Stimulated activated CD8-positive, alpha-beta memory T cell treated with anti-CD3 and anti-CD28 coated beads, Interleukin-15, amount 100 ng/mL, for 4 hours (primary cell): ENCODE measurements at regions not wholly inside any gene's neighbourhood (a gene's known extent, or its start where the extent isn't known, plus 50 kb on each side); places are given as distances from the start of the nearest gene placed in this dataset.
A peak's percentile ranks its signal among the peaks of the same experiment; 100 is the strongest.

Source experiments
- DNase-seq, 2 donors: peaks; one replicate each; pipeline ENCODE4 v3.0.0-alpha.2; 2020; ENCODE audit warnings: low read depth in 2 of 2

- no peak for DNase-seq
These were observed 228.2 kb upstream of the SFSWAP start for GRCh38 chr12:131482686-131483085.

DNA sequence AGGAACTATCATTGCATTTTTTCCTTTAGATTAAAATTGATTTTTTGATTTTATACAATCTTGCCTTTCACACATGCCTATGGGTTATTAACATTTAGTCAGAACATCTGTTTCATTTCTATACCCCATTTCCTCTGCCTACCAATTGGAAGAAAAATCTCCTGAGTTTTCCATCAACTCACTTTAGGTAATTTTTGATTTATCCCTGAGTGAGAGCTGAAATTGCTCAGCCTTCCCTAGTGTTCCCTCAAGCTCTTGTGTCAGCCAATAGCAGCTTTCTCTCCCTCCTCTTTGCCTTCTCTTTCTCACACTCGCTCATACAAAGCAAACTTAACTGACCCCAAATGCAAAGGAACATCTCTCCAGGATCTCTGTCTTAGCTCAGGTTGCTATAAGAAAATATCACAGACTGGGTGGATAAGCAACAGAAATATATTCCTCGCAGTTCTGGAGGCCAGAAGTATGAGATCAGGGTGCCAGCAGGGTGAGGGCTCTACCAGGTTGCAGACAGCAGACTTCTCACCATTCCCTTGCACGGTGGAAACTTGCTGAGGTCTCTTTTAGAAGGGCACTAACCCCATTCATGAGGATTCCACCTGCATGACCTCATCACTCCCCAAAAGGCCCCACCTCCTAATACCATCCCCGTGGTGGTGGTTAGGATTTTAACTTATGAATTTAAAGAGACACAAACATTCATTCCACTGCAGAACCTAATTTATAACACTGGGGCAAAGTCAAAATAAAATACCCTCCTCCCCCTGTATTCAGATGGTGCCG, 224.2 kb upstream of the SFSWAP start:
- DNase-seq, result no peak

- no peak for DNase-seq
These were observed 223.3 kb upstream of the SFSWAP start for GRCh38 chr12:131487388-131488124.

- DNase-seq, result no peak
These were observed 221.2 kb upstream of the SFSWAP start for GRCh38 chr12:131489718-131490117.

GRCh38 chr12:131491155-131491554, 219.7 kb upstream of the SFSWAP start:
- no peak for DNase-seq

- no peak for DNase-seq
These were observed 218.9 kb upstream of the SFSWAP start for GRCh38 chr12:131491916-131492490.

DNA sequence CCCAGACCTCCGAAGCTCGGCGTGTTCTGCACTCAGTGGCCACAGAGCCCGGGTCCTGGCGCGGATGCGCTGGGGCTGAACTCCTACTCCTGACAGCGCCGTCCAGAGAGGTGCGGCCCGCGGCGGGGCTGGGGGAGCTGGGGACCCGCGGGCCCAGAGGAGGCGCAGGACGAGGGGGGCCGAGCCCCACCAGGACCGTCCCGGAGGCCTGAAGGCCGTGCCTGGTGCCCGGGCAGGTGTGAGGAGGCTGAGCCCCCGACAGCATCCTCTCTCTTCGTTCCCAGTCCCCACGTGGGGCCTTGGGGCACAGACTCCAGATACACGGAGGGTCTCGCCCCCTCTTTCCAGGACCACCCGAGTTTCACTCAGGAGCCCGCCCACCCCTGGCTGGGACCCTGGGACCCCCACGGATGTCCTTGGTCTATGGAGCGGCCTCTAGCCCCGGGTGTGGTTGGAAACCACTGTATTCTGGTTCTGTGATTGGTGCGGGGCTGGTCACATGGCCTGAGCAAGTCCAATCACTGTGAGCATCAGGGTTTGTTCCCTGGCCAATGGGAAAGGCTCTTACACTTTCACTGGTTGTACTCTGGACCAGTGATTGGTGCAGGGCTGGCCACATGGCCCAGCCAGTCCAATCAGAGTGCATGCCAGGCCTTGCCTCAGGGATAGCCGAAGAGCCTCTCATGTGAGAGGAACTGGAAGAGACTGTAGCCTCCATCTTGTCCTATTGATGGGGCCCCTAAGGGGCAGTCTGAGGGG, 217.6 kb upstream of the SFSWAP start:
- no peak for DNase-seq

GRCh38 chr12:131494216-131494615, 216.7 kb upstream of the SFSWAP start:
- DNase-seq, result no peak

- DNase-seq, result no peak
These were observed 216.0 kb upstream of the SFSWAP start for GRCh38 chr12:131494741-131495524.

DNA sequence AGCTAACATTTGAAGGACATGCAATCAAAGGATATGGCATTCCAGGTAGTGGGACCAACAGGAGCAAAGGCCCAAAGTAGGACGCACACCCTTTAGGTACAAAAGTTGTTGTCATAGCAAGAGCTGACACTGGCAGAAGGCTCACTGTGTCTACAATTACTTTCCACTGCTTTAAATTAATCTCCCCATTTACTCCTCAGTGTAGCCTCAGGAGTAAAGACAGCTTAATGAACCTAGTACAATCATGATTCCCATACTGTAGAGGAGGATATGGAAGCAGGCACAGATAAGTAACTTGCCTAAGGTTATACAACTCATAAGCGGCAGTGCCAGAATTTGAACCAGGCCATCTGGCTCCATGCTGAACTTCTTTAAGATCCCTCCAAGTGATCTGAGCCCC, 212.9 kb upstream of the SFSWAP start:
- no peak for DNase-seq

DNA sequence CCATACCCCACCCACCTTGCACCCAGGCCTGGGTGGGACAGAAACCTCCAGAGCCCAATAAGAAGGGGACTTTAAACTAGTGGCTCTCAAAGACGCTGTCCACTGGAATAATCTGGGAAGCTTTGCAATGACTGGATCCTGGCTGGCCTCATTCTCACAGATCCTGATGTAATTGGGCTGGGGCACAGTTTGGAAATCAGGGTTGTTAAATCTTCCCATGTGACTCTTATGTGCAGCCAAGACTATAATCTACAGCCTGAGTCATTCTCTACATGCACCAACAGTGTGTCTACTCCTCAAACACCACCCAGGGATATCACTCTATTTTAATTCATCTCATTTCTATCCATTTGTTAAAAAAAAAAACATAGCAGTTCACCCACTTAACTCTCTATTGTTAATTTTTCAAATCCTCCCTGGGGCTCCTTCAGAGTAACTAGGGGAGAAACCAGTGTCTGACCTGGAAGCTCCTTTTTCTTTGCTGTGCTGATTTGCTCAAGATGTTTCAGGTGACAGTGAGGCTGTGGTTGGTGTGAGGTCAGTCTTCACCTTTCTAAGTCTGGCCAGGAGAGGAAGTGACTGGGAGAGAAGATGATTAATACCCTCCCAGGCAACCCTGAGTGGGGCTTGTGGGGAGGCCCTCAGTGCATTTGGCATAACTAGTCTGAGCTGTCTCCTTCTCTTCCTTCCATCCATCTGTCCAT, 211.6 kb upstream of the SFSWAP start:
- no peak for DNase-seq

GRCh38 chr12:131499864-131500190, 211.1 kb upstream of the SFSWAP start:
- no peak for DNase-seq

GRCh38 chr12:131500564-131500963, 210.3 kb upstream of the SFSWAP start:
- DNase-seq, result no peak

DNA sequence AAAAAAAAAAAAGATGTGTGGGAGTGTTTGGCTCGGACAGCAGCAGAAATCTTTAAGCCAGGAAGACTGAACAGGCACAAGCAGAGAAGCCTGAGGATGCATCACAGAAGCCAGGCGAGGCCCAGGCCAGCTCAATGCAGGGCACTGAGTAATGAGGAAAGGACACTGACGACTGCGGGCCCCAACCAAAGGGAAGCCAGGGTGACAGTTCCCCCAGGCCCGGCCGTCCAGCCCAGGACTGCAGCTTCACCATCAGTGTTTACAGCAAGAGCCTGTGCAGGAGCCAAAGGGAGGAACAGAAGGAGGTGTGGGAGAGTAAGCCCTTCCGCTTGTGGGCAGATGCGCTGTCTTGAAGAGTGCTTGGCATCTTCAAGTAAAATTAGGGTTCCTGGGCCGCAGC, 205.3 kb upstream of the SFSWAP start:
- DNase-seq, result no peak

DNA sequence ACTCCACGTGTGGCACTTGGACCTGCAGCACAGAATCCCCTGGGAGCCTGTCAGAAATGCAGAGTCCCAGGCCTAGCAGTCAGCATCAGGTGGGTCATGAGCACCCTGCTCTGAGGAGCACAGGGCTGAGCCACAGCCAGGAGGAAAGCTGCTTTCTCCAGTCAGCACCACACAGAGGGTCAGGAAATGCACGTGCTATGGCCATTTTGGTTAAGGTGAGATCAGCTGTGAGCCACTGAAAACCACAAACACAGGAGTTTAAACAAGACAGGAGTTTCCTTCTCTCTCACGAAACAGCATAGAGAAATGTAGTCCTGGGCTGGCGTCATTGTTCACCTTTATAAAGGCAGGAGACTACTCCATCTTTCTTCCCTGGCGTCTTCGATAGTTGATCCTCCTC, 204.5 kb upstream of the SFSWAP start:
- no peak for DNase-seq

DNA sequence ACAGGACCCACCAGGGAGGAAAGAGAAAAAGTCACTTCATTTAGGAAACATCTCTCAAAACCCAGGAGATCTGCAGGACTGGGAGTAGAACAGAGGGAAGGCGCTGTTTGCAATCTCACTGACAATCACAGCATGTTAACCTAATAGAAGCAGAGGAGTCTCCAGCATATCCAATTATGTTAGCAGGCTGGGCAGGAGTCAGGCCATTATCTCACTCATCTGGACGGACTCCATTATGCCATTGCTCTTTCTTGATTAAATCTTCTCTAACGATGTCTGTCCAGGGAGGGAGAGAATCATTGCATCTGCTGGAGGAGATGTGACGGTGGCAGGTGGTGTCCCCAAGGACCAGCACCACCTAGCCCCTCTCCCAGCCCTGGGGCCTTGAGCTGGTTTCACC, 203.8 kb upstream of the SFSWAP start:
- no peak for DNase-seq

DNA sequence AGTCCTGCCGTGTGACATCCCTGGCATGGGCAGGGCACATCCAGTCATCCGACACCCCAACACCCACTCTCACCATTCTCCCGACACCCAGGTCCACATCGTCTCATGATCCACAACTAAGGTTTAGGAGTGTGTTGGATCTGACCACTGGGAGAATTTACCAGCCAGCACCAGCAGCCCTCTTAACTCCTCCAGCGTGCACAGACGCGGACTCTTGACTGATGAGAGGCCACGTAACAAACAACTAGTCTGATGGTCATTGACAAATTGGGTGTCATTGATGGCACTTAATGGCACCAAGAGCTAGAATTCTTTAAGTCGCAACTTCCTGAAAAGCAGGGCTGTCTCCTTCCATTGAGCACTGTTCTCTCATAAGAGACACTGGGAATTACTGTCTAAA, 203.0 kb upstream of the SFSWAP start:
- DNase-seq, result no peak

GRCh38 chr12:131509701-131510100, 201.2 kb upstream of the SFSWAP start:
- no peak for DNase-seq

GRCh38 chr12:131510431-131510830, 200.5 kb upstream of the SFSWAP start:
- no peak for DNase-seq

DNA sequence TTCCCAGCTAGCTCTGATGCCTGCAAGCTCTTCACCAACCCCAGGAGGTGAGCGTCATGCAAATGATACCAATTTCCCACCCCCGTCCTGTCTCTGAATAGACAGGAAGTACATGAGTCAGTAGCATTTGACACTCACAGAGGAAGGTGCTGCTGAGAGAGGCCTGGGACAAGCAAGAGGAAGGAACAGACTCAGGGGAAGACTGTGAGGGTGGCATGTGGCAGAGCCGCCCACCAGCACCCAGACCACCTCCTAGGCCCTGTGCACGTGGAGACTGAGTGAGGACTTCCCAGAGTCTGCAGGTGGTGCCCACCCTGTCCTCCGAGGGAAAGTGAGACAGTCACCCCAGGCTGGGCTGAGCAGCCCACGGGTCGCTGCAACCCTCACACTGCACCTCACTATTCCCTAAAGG, 199.5 kb upstream of the SFSWAP start:
- peak; percentile 23 to 36 for DNase-seq
